Natural killer cell (primary cell): ENCODE measurements at regions not wholly inside any gene's neighbourhood (a gene's known extent, or its start where the extent isn't known, plus 50 kb on each side); places are given as distances from the start of the nearest gene placed in this dataset.
A peak's percentile ranks its signal among the peaks of the same experiment; 100 is the strongest.

Experiments
- ATAC-seq, 3 donors: fragments of 150-1000 bp in 2 of 3; fragments of 200-7000 bp in 1 of 3; cut with Tn5 transposase; 1 replicate in 1 of 3; 2 replicates in 2 of 3; pipeline ENCODE4 v1.10.0; 2021; ENCODE audit warnings: mild to moderate bottlenecking in 2 of 3, moderate library complexity in 2 of 3
- DNase-seq, 2 donors: peaks; one replicate each; pipeline versions ENCODE4 v3.0.0 to v3.0.0-alpha.2; 2013 to 2021; ENCODE audit warnings: mixed read lengths in 1 of 2
- H3K27ac ChIP-seq: one replicate; pipeline ENCODE4 v1.5.1; 2013; ENCODE audit warnings: mild to moderate bottlenecking, low read length
- H3K27me3 ChIP-seq: one replicate; pipeline ENCODE4 v1.6.1; 2013; ENCODE audit warnings: low read length; ENCODE audit not compliant: control insufficient read depth, insufficient read depth
- H3K36me3 ChIP-seq: one replicate; pipeline ENCODE4 v1.6.1; 2013; ENCODE audit warnings: low read length; ENCODE audit not compliant: control insufficient read depth, insufficient read depth
- H3K4me1 ChIP-seq: one replicate; pipeline ENCODE4 v1.6.1; 2013; ENCODE audit warnings: low read length; ENCODE audit not compliant: control insufficient read depth, insufficient read depth
- H3K4me3 ChIP-seq: one replicate; pipeline ENCODE4 v1.5.1; 2013; ENCODE audit warnings: low read length
- H3K9me3 ChIP-seq: one replicate; pipeline ENCODE4 v1.6.1; 2013; ENCODE audit warnings: low read length; ENCODE audit not compliant: control insufficient read depth, insufficient read depth
- H3K27ac Mint-ChIP-seq, 2 donors: one replicate each; pipeline ENCODE4 v1.8.0; 2022; ENCODE audit warnings: mild to moderate bottlenecking in 2 of 2, mixed read lengths in 2 of 2, moderate library complexity in 1 of 2
- H3K27me3 Mint-ChIP-seq, 2 donors: one replicate each; pipeline ENCODE4 v1.8.0; 2022; ENCODE audit warnings: low read depth in 2 of 2, mixed read lengths in 2 of 2
- H3K36me3 Mint-ChIP-seq: one replicate; pipeline ENCODE4 v1.8.0; 2022; ENCODE audit warnings: mixed read lengths
- H3K4me1 Mint-ChIP-seq, 2 donors: one replicate each; pipeline ENCODE4 v1.8.0; 2022; ENCODE audit warnings: mixed read lengths in 2 of 2
- H3K4me3 Mint-ChIP-seq: one replicate; pipeline ENCODE4 v1.8.0; 2022; ENCODE audit warnings: mild to moderate bottlenecking, moderate library complexity, mixed read lengths
- H3K9me3 Mint-ChIP-seq, 2 donors: one replicate each; pipeline ENCODE4 v1.8.0; 2022; ENCODE audit warnings: mixed read lengths in 2 of 2
- WGBS: methylation state at CpG from one replicate; pipeline ENCODE4 v1.1.7; 2013; ENCODE audit warnings: missing lambda C conversion rate; ENCODE audit not compliant: insufficient coverage; 5-methylcytosine and 5-hydroxymethylcytosine counted together
- intact Hi-C: fragments of 100-400 bp; cut with micrococcal nuclease; formaldehyde crosslinking; loops from one replicate; pipeline ENCODE4 v1.14.2; 2022
- TF ChIP-seq, protein P1 (sequence below): fragments of 200-600 bp; IDR thresholded peaks from one replicate; pipeline ENCODE4 v1.8.0; 2022; ENCODE audit warnings: antibody characterized with exemption

DNA sequence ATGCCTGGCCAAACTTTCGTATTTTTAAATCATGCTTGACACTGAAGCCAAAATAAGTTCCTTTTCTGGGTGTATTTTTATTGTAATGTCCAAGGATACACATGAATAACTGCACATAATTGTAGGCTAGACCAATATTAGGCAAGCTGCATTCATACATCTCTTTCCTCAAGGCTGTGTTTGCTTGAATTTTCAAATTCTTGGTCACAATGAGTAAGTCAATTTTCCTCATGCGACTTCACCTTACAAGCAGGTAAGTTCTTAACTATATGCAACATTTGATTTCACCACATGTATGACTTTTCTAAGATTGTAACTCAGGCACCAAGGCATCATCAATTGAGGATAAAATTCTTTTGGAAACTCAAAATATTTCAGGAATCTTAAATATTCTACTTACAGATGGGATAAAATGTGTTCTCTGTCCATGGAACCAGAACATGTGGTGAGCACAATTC, 112.4 kb upstream of the ZNF217 start:
- no peak for DNase-seq
- Histone ChIP-seq H3K4me3 (no peak overlapping the region), H3K4me1 (peaks cover 31% of the 10 kb centered on the region), H3K9me3 (no peaks in the 10 kb centered on the region), H3K27me3 (no peaks in the 10 kb centered on the region), H3K27ac (peak overlapping the region; percentile 34), H3K36me3 (no peaks in the 10 kb centered on the region)
- H3K27me3 Mint-ChIP-seq, result no peaks in the 10 kb centered on the region
- H3K27ac Mint-ChIP-seq, result peak overlapping the region; percentile 44 to 76
- no peaks in the 10 kb centered on the region for H3K36me3 Mint-ChIP-seq
- intact Hi-C loops, result no loop called here
- H3K4me3 Mint-ChIP-seq, result no peak overlapping the region
- H3K9me3 Mint-ChIP-seq, result no peaks in the 10 kb centered on the region
- ATAC-seq, result no peak
- TF ChIP-seq, protein P1, sequence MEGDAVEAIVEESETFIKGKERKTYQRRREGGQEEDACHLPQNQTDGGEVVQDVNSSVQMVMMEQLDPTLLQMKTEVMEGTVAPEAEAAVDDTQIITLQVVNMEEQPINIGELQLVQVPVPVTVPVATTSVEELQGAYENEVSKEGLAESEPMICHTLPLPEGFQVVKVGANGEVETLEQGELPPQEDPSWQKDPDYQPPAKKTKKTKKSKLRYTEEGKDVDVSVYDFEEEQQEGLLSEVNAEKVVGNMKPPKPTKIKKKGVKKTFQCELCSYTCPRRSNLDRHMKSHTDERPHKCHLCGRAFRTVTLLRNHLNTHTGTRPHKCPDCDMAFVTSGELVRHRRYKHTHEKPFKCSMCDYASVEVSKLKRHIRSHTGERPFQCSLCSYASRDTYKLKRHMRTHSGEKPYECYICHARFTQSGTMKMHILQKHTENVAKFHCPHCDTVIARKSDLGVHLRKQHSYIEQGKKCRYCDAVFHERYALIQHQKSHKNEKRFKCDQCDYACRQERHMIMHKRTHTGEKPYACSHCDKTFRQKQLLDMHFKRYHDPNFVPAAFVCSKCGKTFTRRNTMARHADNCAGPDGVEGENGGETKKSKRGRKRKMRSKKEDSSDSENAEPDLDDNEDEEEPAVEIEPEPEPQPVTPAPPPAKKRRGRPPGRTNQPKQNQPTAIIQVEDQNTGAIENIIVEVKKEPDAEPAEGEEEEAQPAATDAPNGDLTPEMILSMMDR, result no peak
- H3K4me1 Mint-ChIP-seq, result peaks cover 28 to 37% of the 10 kb centered on the region in 2 donors
- 88% methylated on average over 2 of the region's 2 CpGs for WGBS

DNA sequence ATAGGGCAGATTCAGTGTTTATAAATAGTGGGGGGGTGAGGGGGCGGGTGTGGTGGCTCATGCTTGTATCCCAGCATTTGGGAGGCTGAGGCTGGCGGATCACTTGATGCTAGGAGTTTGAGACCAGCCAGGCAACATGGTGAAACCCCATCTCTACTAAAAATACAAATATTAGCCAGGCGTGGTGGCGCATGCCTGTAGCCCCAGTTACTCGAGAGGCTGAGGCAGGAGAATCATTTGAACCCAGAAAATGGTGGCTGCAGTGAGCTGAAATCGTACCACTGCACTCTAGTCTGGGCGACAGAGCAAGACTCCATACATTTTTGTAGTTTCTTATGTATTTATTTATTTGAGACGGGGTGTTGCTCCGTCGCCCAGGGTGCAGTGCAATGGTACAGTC, 109.0 kb upstream of the ZNF217 start:
- H3K4me1 Mint-ChIP-seq, result peaks cover 22 to 31% of the 10 kb centered on the region in 2 donors
- H3K4me3 Mint-ChIP-seq, result no peak overlapping the region
- TF ChIP-seq, protein P1, result no peak
- H3K27ac Mint-ChIP-seq, result no peak overlapping the region
- H3K36me3 Mint-ChIP-seq, result no peaks in the 10 kb centered on the region
- H3K27me3 ChIP-seq, result no peaks in the 10 kb centered on the region
- no peak overlapping the region for H3K4me3 ChIP-seq
- WGBS, result over 99% methylated on average over 10 of the region's 10 CpGs
- H3K4me1 ChIP-seq, result peaks cover 15% of the 10 kb centered on the region
- H3K27ac ChIP-seq, result no peak overlapping the region
- H3K27me3 Mint-ChIP-seq, result peaks cover 0 to 3% of the 10 kb centered on the region in 2 donors
- no peaks in the 10 kb centered on the region for H3K9me3 Mint-ChIP-seq
- H3K9me3 ChIP-seq, result no peaks in the 10 kb centered on the region
- ATAC-seq, result no peak
- no peak for DNase-seq
- intact Hi-C loops, result no loop called here
- H3K36me3 ChIP-seq, result no peaks in the 10 kb centered on the region

DNA sequence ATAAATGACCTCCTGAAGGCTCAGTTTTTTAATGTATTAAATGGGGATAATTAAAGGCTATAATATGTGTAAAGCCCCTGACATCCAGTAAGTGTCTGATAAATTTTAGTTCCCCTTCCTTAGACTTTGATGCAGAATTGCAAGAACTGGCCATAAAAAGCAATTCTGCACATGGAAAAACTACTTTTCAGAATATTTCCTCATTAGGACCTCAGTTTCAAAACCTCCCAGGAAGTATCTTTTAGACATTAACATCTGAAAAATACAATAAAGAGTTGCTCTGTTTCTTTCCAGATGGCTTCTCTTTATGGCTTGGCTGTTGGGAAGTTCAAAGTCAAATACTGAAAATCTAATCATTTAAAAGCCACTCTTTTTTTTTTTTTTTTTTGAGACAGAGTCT, 106.3 kb upstream of the ZNF217 start:
- H3K27me3 ChIP-seq, result no peaks in the 10 kb centered on the region
- intact Hi-C loops, result no loop called here
- Mint-ChIP-seq H3K27me3 (peaks cover 0 to 7% of the 10 kb centered on the region in 2 donors), H3K27ac (no peak overlapping the region), H3K9me3 (no peaks in the 10 kb centered on the region), H3K4me3 (no peak overlapping the region), H3K36me3 (no peaks in the 10 kb centered on the region), H3K4me1 (peaks cover 8 to 14% of the 10 kb centered on the region in 2 donors)
- DNase-seq (no peak), ATAC-seq (no peak)
- H3K4me1 ChIP-seq, result peaks cover 8% of the 10 kb centered on the region
- H3K9me3 ChIP-seq, result no peaks in the 10 kb centered on the region
- no peak overlapping the region for H3K4me3 ChIP-seq
- H3K27ac ChIP-seq, result no peak overlapping the region
- no peaks in the 10 kb centered on the region for H3K36me3 ChIP-seq
- TF ChIP-seq, protein P1, result no peak

DNA sequence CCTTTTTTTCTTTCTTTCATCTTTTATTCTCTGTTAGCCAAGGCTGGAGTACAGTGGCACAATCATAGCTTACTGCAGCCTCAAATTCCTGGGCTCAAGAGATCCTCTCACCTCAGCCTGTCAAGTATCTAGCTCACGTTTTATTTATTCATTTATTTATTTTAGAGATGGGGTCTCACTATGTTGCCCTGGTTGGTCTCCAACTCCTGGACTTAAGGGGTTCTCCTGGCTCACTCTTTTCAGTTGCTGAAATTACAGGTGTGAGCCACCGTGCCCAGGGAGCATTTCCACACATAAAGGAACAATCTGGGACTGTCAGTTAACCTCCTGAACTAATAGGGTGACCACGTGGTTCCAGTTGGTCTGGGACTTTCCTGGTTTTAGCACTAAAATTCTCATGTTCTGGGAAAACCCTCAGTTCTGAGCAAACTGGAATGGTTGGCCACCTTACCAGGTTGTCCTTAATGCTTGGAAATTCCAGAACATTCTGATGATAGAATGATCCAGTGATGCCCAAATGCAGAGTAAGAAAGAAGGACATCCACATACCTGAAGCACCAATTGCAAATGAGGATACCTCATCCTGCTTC, 105.5 kb upstream of the ZNF217 start:
- H3K9me3 ChIP-seq, result no peaks in the 10 kb centered on the region
- H3K36me3 ChIP-seq, result no peaks in the 10 kb centered on the region
- ATAC-seq, result no peak
- H3K27me3 ChIP-seq, result no peaks in the 10 kb centered on the region
- Mint-ChIP-seq H3K9me3 (no peaks in the 10 kb centered on the region), H3K27me3 (peaks cover 0 to 7% of the 10 kb centered on the region in 2 donors), H3K36me3 (no peaks in the 10 kb centered on the region), H3K27ac (no peak overlapping the region), H3K4me3 (no peak overlapping the region), H3K4me1 (peaks cover 8 to 14% of the 10 kb centered on the region in 2 donors)
- intact Hi-C loops, result no loop called here
- H3K4me1 ChIP-seq, result peaks cover 12% of the 10 kb centered on the region
- TF ChIP-seq, protein P1, result no peak
- H3K4me3 ChIP-seq, result no peak overlapping the region
- DNase-seq, result no peak
- no peak overlapping the region for H3K27ac ChIP-seq
- WGBS, result 92% methylated on average over 3 of the region's 3 CpGs
